Lung (tissue), 11 donors: ENCODE measurements at regions not wholly inside any gene's neighbourhood (a gene's known extent, or its start where the extent isn't known, plus 50 kb on each side); places are given as distances from the start of the nearest gene placed in this dataset.

Experiments
- ATAC-seq: fragments of 200-7000 bp; cut with Tn5 transposase; one replicate; pipeline ENCODE4 v1.9.1; 2020; ENCODE audit warnings: moderate number of reproducible peaks; ENCODE audit not compliant: insufficient read depth, low FRiP score
- DNase-seq, 3 donors: peaks; one replicate each; pipeline ENCODE4 v3.0.0-alpha.2; 2013 to 2017
- H3K27ac ChIP-seq, 2 donors: one replicate each; pipeline ENCODE4 v1.5.1; 2013; ENCODE audit warnings: mild to moderate bottlenecking in 2 of 2, moderate library complexity in 2 of 2, control low read depth in 1 of 2, inconsistent platforms in 1 of 2, low read depth in 1 of 2, low read length in 1 of 2
- H3K27me3 ChIP-seq, 3 donors: one replicate each; pipeline ENCODE4 v1.5.1; 2013; ENCODE audit warnings: low read length in 2 of 3; ENCODE audit not compliant: control insufficient read depth in 3 of 3, insufficient read depth in 3 of 3
- H3K36me3 ChIP-seq, 4 donors: one replicate each; pipeline ENCODE4 v1.5.1; 2013; ENCODE audit warnings: low read length in 4 of 4, mild to moderate bottlenecking in 1 of 4, moderate library complexity in 1 of 4; ENCODE audit not compliant: control insufficient read depth in 4 of 4, insufficient read depth in 4 of 4
- H3K4me1 ChIP-seq, 5 donors: one replicate each; pipeline ENCODE4 v1.5.1; 2013; ENCODE audit warnings: low read length in 5 of 5, mild to moderate bottlenecking in 2 of 5, moderate library complexity in 1 of 5; ENCODE audit not compliant: control insufficient read depth in 5 of 5, insufficient read depth in 5 of 5
- H3K4me3 ChIP-seq: one replicate; pipeline ENCODE4 v1.5.1; 2013; ENCODE audit warnings: mild to moderate bottlenecking, control low read depth, moderate library complexity
- H3K9ac ChIP-seq, 2 donors: one replicate each; pipeline ENCODE4 v1.5.1; 2013; ENCODE audit warnings: low read length in 2 of 2, control low read depth in 1 of 2; ENCODE audit not compliant: insufficient read depth in 1 of 2
- H3K9me3 ChIP-seq, 4 donors: one replicate each; pipeline ENCODE4 v1.5.1; 2013; ENCODE audit warnings: low read length in 3 of 4, mild to moderate bottlenecking in 1 of 4, moderate library complexity in 1 of 4; ENCODE audit not compliant: control insufficient read depth in 4 of 4, insufficient read depth in 3 of 4
- WGBS, 2 donors: extraction: QIAGEN DNeasy Blood & Tissue Kit; methylation state at CpG; one replicate each; pipeline ENCODE4 v1.1.7; 2013; 5-methylcytosine and 5-hydroxymethylcytosine counted together
- TF ChIP-seq, protein P1 (sequence below): IDR thresholded peaks from 2 replicates; pipeline ENCODE4 v1.5.1; 2012; ENCODE audit warnings: mild to moderate bottlenecking; ENCODE audit errors: control extremely low read depth, extremely low read depth
- donor health status: control.
- donor health status: control.
- donor health status: Bipolar disorder and iron deficiency.
- donor health status: healthy.
- donor health status: DM: yes; HTN: yes; CAD: no.

DNA sequence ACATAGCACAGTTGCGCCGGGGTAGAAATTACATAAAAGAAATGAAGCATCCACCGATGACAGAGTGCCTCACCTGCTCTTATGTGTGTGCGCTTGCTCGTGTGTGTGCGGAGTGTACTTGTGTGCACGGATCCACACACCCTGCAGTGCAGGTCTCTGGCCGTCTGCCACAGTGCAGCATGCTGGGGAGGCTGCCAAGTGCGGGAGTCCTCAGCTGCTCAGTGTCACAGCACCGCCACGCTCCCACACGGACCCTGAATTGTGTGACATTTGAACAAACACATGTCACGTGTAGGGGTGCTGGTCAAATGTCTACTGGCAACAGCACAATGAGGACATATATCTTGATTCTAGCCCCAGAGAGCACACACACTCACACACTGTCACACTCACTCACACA is 243.0 kb upstream of the MYOCD start:
- Histone ChIP-seq H3K9ac (no peak overlapping the region), H3K4me1 (peaks cover 0 to 26% (median 0%) of the 10 kb centered on the region in 5 donors), H3K9me3 (peaks cover 0 to 16% (median 0%) of the 10 kb centered on the region in 4 donors), H3K36me3 (no peaks in the 10 kb centered on the region), H3K27ac (no peak overlapping the region), H3K4me3 (no peak overlapping the region), H3K27me3 (no peaks in the 10 kb centered on the region)
- TF ChIP-seq, protein P1, sequence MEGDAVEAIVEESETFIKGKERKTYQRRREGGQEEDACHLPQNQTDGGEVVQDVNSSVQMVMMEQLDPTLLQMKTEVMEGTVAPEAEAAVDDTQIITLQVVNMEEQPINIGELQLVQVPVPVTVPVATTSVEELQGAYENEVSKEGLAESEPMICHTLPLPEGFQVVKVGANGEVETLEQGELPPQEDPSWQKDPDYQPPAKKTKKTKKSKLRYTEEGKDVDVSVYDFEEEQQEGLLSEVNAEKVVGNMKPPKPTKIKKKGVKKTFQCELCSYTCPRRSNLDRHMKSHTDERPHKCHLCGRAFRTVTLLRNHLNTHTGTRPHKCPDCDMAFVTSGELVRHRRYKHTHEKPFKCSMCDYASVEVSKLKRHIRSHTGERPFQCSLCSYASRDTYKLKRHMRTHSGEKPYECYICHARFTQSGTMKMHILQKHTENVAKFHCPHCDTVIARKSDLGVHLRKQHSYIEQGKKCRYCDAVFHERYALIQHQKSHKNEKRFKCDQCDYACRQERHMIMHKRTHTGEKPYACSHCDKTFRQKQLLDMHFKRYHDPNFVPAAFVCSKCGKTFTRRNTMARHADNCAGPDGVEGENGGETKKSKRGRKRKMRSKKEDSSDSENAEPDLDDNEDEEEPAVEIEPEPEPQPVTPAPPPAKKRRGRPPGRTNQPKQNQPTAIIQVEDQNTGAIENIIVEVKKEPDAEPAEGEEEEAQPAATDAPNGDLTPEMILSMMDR: no peak
- ATAC-seq: no peak
- WGBS, 2 donors: 57 to 76% methylated on average over 13 of the region's 13 CpGs
- peak; percentile 67 to 75 (median 69) for DNase-seq

- H3K27ac ChIP-seq: no peak overlapping the region
- no peak for ATAC-seq
- 85% methylated on average over 7 of the region's 7 CpGs for WGBS, 2 donors
- H3K4me1 ChIP-seq: peaks cover 0 to 26% (median 0%) of the 10 kb centered on the region in 5 donors
- DNase-seq: no peak
- no peaks in the 10 kb centered on the region for H3K27me3 ChIP-seq
- H3K36me3 ChIP-seq: no peaks in the 10 kb centered on the region
- H3K4me3 ChIP-seq: no peak overlapping the region
- peaks cover 0 to 16% (median 0%) of the 10 kb centered on the region in 4 donors for H3K9me3 ChIP-seq
- H3K9ac ChIP-seq: no peak overlapping the region
- TF ChIP-seq, protein P1: no peak
Observed at GRCh38 chr17:12423337-12423736, 242.4 kb upstream of the MYOCD start.

GRCh38 chr17:12429116-12429515 is 236.6 kb upstream of the MYOCD start:
- TF ChIP-seq, protein P1: no peak
- H3K9me3 ChIP-seq: peaks cover 0 to 5% (median 0%) of the 10 kb centered on the region in 4 donors
- H3K9ac ChIP-seq: no peak overlapping the region
- no peaks in the 10 kb centered on the region for H3K27me3 ChIP-seq
- 80 to 88% methylated on average over 5 of the region's 5 CpGs for WGBS, 2 donors
- no peak for ATAC-seq
- no peak overlapping the region for H3K4me3 ChIP-seq
- H3K27ac ChIP-seq: no peak overlapping the region
- no peak for DNase-seq
- no peaks in the 10 kb centered on the region for H3K36me3 ChIP-seq
- no peaks in the 10 kb centered on the region for H3K4me1 ChIP-seq

DNA sequence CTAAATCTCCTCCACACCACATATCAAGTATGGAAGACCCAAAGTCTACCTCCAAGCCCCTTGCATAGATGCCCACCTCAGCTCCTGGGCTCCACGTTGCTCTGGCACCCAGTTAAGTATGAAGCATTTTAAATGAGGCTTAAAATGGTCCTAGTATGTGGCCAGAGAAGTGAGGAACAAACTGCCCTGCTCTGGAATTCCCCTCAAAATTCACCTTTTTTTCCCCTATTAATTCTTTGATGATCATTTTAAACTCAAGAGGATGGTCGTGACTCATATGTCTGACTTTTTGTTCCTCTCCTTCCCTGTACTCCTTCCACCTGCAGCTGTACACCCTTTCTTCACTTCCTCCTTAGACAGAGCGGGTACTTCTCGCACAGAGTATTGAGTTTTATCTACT is 234.5 kb upstream of the MYOCD start:
- Histone ChIP-seq H3K4me3 (no peak overlapping the region), H3K9me3 (peaks cover 0 to 1% (median 0%) of the 10 kb centered on the region in 4 donors), H3K36me3 (no peaks in the 10 kb centered on the region), H3K27me3 (no peaks in the 10 kb centered on the region), H3K27ac (no peak overlapping the region), H3K9ac (no peak overlapping the region), H3K4me1 (no peaks in the 10 kb centered on the region)
- TF ChIP-seq, protein P1: no peak
- DNase-seq (no peak), ATAC-seq (no peak)
- WGBS, 2 donors: 67 to 73% methylated on average over 4 of the region's 4 CpGs
